NCI-H446 (cell line): ENCODE measurements at regions not wholly inside any gene's neighbourhood (a gene's known extent, or its start where the extent isn't known, plus 50 kb on each side); places are given as distances from the start of the nearest gene placed in this dataset.
"Not testable (repeated sequence)": the region's sequence is repeated elsewhere in the genome, so short reads cannot be mapped to it uniquely, and the experiment has no call there.

ENCODE experiments used
- DNase-seq, 2 experiments: peaks; one replicate each; lab custom pipeline; 2025; lab: John Stamatoyannopoulos, UW

- DNase-seq, result no peak
Measured at GRCh38 chr14:84922370-84922769, 607.6 kb upstream of the FLRT2 start.

GRCh38 chr14:84926656-84927055, 603.3 kb upstream of the FLRT2 start:
- no peak for DNase-seq

- no peak for DNase-seq
Measured at GRCh38 chr14:84927096-84927827, 602.7 kb upstream of the FLRT2 start.

GRCh38 chr14:84929086-84929485, 600.9 kb upstream of the FLRT2 start:
- DNase-seq, result no peak

GRCh38 chr14:84929834-84930233, 600.1 kb upstream of the FLRT2 start:
- no peak for DNase-seq

GRCh38 chr14:84937016-84937415, 592.9 kb upstream of the FLRT2 start:
- DNase-seq, result no peak

- DNase-seq, result no peak
Measured at GRCh38 chr14:84937449-84937848, 592.5 kb upstream of the FLRT2 start.

- DNase-seq, result not testable (repeated sequence)
Measured at GRCh38 chr14:84944901-84945300, 585.0 kb upstream of the FLRT2 start.

- DNase-seq, result no peak
Measured at GRCh38 chr14:84959851-84960520, 570.0 kb upstream of the FLRT2 start.

- no peak for DNase-seq
Measured at GRCh38 chr14:84961637-84962036, 568.3 kb upstream of the FLRT2 start.

- DNase-seq, result no peak
Measured at GRCh38 chr14:84963518-84963917, 566.4 kb upstream of the FLRT2 start.

GRCh38 chr14:84965279-84965678, 564.7 kb upstream of the FLRT2 start:
- DNase-seq, result no peak

GRCh38 chr14:84969501-84969900, 560.4 kb upstream of the FLRT2 start:
- no peak for DNase-seq

- no peak for DNase-seq
Measured at GRCh38 chr14:84975241-84975902, 554.6 kb upstream of the FLRT2 start.

GRCh38 chr14:84976805-84977204, 553.1 kb upstream of the FLRT2 start:
- DNase-seq, result no peak

- no peak for DNase-seq
Measured at GRCh38 chr14:84987042-84987441, 542.9 kb upstream of the FLRT2 start.

GRCh38 chr14:84988357-84988756, 541.6 kb upstream of the FLRT2 start:
- DNase-seq, result no peak

GRCh38 chr14:84991021-84991420, 538.9 kb upstream of the FLRT2 start:
- DNase-seq, result no peak

- no peak for DNase-seq
Measured at GRCh38 chr14:84998216-84998615, 531.7 kb upstream of the FLRT2 start.

- DNase-seq, result no peak
Measured at GRCh38 chr14:85002846-85003245, 527.1 kb upstream of the FLRT2 start.

GRCh38 chr14:85003805-85004204, 526.1 kb upstream of the FLRT2 start:
- no peak for DNase-seq

GRCh38 chr14:85009506-85009905, 520.4 kb upstream of the FLRT2 start:
- DNase-seq, result no peak

- no peak for DNase-seq
Measured at GRCh38 chr14:85010186-85010585, 519.8 kb upstream of the FLRT2 start.
